ENCODE measurements at regions not wholly inside any gene's neighbourhood (a gene's known extent, or its start where the extent isn't known, plus 50 kb on each side); places are given as distances from the start of the nearest gene placed in this dataset.

DNA sequence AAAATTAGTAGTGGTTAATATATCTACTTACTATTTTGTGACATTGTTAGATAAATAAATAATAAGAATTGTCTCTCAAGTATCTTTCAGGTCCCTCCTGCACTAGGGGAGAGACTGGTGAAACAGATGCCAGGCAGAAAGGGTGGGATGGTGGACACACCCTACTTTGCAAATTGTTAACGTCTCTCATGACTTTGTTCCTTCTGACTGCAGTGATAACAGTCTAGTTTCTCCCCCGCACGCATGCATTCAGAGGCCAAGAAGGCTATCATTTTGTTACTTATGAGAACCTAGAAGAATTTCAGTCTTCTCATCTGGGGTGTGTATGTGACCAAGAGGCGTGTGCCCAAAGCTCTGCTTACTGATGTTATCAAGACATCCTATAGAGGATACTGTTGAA lies 152.3 kb downstream of the EDN1 start:
- no peaks in the 10 kb centered on the region for H3K9me3 ChIP-seq (ENCODE audit: low read length)
- H2AFZ ChIP-seq (ENCODE audit: low read depth, low read length) = no peak overlapping the region
- no peaks in the 10 kb centered on the region for H3K27me3 ChIP-seq (ENCODE audit: insufficient read depth, low read depth, low read length)
- H3K9me2 ChIP-seq (ENCODE audit: insufficient read depth, low read length) = no peaks in the 10 kb centered on the region
- no peaks in the 10 kb centered on the region for H4K20me1 ChIP-seq (ENCODE audit: insufficient read depth)
- H3K79me2 ChIP-seq (replicated peaks; ENCODE audit: insufficient read depth, low read length) = no peaks in the 10 kb centered on the region
- no peaks in the 10 kb centered on the region for H3F3A ChIP-seq (ENCODE audit: insufficient read depth, low read length, poor library complexity, severe bottlenecking)
- TF ChIP-seq SMC3 (conservative IDR thresholded peaks at IDR 0.05; ENCODE audit: poor library complexity) (no peak), MXI1 (conservative IDR thresholded peaks at IDR 0.05; ENCODE audit: poor library complexity, severe bottlenecking) (no peak), EP300 (conservative IDR thresholded peaks at IDR 0.05; ENCODE audit: poor library complexity, severe bottlenecking) (no peak), POLR2AphosphoS5 (IDR thresholded peaks at IDR 0.05) (no peak), TAF1 (IDR thresholded peaks at IDR 0.05; ENCODE audit: low read depth) (no peak), EZH2 (IDR thresholded peaks at IDR 0.05; ENCODE audit: borderline replicate concordance, insufficient read depth, low read length, poor library complexity, severe bottlenecking) (no peak), RAD21 (conservative IDR thresholded peaks at IDR 0.05) (no peak)
- TF ChIP-seq, protein P1, sequence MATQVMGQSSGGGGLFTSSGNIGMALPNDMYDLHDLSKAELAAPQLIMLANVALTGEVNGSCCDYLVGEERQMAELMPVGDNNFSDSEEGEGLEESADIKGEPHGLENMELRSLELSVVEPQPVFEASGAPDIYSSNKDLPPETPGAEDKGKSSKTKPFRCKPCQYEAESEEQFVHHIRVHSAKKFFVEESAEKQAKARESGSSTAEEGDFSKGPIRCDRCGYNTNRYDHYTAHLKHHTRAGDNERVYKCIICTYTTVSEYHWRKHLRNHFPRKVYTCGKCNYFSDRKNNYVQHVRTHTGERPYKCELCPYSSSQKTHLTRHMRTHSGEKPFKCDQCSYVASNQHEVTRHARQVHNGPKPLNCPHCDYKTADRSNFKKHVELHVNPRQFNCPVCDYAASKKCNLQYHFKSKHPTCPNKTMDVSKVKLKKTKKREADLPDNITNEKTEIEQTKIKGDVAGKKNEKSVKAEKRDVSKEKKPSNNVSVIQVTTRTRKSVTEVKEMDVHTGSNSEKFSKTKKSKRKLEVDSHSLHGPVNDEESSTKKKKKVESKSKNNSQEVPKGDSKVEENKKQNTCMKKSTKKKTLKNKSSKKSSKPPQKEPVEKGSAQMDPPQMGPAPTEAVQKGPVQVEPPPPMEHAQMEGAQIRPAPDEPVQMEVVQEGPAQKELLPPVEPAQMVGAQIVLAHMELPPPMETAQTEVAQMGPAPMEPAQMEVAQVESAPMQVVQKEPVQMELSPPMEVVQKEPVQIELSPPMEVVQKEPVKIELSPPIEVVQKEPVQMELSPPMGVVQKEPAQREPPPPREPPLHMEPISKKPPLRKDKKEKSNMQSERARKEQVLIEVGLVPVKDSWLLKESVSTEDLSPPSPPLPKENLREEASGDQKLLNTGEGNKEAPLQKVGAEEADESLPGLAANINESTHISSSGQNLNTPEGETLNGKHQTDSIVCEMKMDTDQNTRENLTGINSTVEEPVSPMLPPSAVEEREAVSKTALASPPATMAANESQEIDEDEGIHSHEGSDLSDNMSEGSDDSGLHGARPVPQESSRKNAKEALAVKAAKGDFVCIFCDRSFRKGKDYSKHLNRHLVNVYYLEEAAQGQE (IDR thresholded peaks at IDR 0.05; ENCODE audit: borderline replicate concordance) = no peak
- TF ChIP-seq, protein P2, sequence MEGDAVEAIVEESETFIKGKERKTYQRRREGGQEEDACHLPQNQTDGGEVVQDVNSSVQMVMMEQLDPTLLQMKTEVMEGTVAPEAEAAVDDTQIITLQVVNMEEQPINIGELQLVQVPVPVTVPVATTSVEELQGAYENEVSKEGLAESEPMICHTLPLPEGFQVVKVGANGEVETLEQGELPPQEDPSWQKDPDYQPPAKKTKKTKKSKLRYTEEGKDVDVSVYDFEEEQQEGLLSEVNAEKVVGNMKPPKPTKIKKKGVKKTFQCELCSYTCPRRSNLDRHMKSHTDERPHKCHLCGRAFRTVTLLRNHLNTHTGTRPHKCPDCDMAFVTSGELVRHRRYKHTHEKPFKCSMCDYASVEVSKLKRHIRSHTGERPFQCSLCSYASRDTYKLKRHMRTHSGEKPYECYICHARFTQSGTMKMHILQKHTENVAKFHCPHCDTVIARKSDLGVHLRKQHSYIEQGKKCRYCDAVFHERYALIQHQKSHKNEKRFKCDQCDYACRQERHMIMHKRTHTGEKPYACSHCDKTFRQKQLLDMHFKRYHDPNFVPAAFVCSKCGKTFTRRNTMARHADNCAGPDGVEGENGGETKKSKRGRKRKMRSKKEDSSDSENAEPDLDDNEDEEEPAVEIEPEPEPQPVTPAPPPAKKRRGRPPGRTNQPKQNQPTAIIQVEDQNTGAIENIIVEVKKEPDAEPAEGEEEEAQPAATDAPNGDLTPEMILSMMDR (IDR thresholded peaks at IDR 0.05; ENCODE audit: poor library complexity, severe bottlenecking) = no peak
- no peak overlapping the region for H3K4me2 ChIP-seq (ENCODE audit: low read length)
- no peak overlapping the region for H3K9ac ChIP-seq (ENCODE audit: low read length)
- H3K27ac ChIP-seq (ENCODE audit: low read length) = no peak overlapping the region
- H3K4me3 ChIP-seq (ENCODE audit: low read length) = no peak overlapping the region
- H3K36me3 ChIP-seq (ENCODE audit: insufficient read depth, low read length) = no peaks in the 10 kb centered on the region

DNA sequence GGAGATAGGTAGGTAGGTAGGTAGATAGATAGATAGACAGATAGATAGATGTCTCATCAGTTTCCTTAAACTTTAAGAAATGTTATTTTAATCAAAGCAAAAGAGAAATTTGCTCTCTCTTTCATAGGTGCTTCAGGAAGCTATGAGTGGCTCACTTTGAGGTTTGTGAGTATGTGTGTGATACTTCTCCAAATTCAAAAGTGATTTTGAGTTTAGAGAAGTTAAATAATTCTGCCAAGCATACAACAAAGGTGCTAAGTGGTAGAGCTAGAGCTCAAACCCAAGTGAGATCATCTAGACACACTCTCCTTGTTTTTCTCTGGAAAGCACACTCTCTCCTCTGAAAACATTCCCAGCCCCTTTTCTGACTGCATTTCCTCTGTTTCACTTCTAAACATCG lies 156.2 kb downstream of the EDN1 start:
- H3K79me2 ChIP-seq (replicated peaks; ENCODE audit: insufficient read depth, low read length) = no peaks in the 10 kb centered on the region
- H3K36me3 ChIP-seq (ENCODE audit: insufficient read depth, low read length) = no peaks in the 10 kb centered on the region
- H3K4me3 ChIP-seq (ENCODE audit: low read length) = no peak overlapping the region
- TF ChIP-seq SMC3 (conservative IDR thresholded peaks at IDR 0.05; ENCODE audit: poor library complexity) (no peak), RAD21 (conservative IDR thresholded peaks at IDR 0.05) (no peak), POLR2AphosphoS5 (IDR thresholded peaks at IDR 0.05) (no peak), EZH2 (IDR thresholded peaks at IDR 0.05; ENCODE audit: borderline replicate concordance, insufficient read depth, low read length, poor library complexity, severe bottlenecking) (no peak), TAF1 (IDR thresholded peaks at IDR 0.05; ENCODE audit: low read depth) (no peak), EP300 (conservative IDR thresholded peaks at IDR 0.05; ENCODE audit: poor library complexity, severe bottlenecking) (no peak), MXI1 (conservative IDR thresholded peaks at IDR 0.05; ENCODE audit: poor library complexity, severe bottlenecking) (no peak)
- TF ChIP-seq, protein P2 (IDR thresholded peaks at IDR 0.05; ENCODE audit: poor library complexity, severe bottlenecking) = no peak
- TF ChIP-seq, protein P1 (IDR thresholded peaks at IDR 0.05; ENCODE audit: borderline replicate concordance) = no peak
- H3F3A ChIP-seq (ENCODE audit: insufficient read depth, low read length, poor library complexity, severe bottlenecking) = no peaks in the 10 kb centered on the region
- no peak overlapping the region for H3K4me2 ChIP-seq (ENCODE audit: low read length)
- H3K9ac ChIP-seq (ENCODE audit: low read length) = no peak overlapping the region
- H3K9me3 ChIP-seq (ENCODE audit: low read length) = no peaks in the 10 kb centered on the region
- H4K20me1 ChIP-seq (ENCODE audit: insufficient read depth) = no peaks in the 10 kb centered on the region
- H3K27ac ChIP-seq (ENCODE audit: low read length) = no peak overlapping the region
- no peaks in the 10 kb centered on the region for H3K9me2 ChIP-seq (ENCODE audit: insufficient read depth, low read length)
- peaks cover 11% of the 10 kb centered on the region for H3K27me3 ChIP-seq (ENCODE audit: insufficient read depth, low read depth, low read length)
- H2AFZ ChIP-seq (ENCODE audit: low read depth, low read length) = no peak overlapping the region
